GM12878 (cell line): ENCODE measurements at regions not wholly inside any gene's neighbourhood (a gene's known extent, or its start where the extent isn't known, plus 50 kb on each side); places are given as distances from the start of the nearest gene placed in this dataset.

ENCODE experiments used
- BRCA1 ChIP-seq: IDR thresholded peaks from 2 replicates; pipeline ENCODE4 v1.6.1; 2011; ENCODE audit warnings: low read depth, low read length, improper control_type of control experiment
- CTCF ChIP-seq, 3 experiments: IDR thresholded peaks in 2 of 3; conservative IDR thresholded peaks in 1 of 3; 2 replicates each; pipeline ENCODE4 v1.5.1; 2011; ENCODE audit warnings: low read depth in 3 of 3, low read length in 3 of 3, mild to moderate bottlenecking in 3 of 3, control low read depth in 2 of 3, moderate library complexity in 2 of 3, inconsistent platforms in 1 of 3, mixed read lengths in 1 of 3; ENCODE audit not compliant: control insufficient read depth in 2 of 3, insufficient read depth in 1 of 3; ENCODE audit errors: extremely low read depth in 1 of 3
- HCFC1 ChIP-seq: fragments of 150-350 bp; IDR thresholded peaks from 2 replicates; pipeline ENCODE4 v1.6.1; 2014; ENCODE audit warnings: low read length
- KDM1A ChIP-seq: fragments of 200-600 bp; sonication (generic); IDR thresholded peaks from 2 replicates; pipeline ENCODE4 v1.6.1; 2016; ENCODE audit warnings: borderline replicate concordance
- MAX ChIP-seq: IDR thresholded peaks from 2 replicates; pipeline ENCODE4 v1.6.1; 2012; ENCODE audit warnings: low read depth, low read length, improper control_type of control experiment
- RB1 ChIP-seq: fragments of 450-650 bp; formaldehyde crosslinking; IDR thresholded peaks from 2 replicates; pipeline ENCODE4 v1.6.1; 2017; ENCODE audit warnings: mild to moderate bottlenecking, borderline replicate concordance
- SP1 ChIP-seq: IDR thresholded peaks from one replicate; pipeline ENCODE4 v1.6.1; 2011; ENCODE audit warnings: low read depth, low read length
- ZNF274 ChIP-seq: IDR thresholded peaks from one replicate; pipeline ENCODE4 v1.8.0; 2011; ENCODE audit not compliant: insufficient read length, insufficient read depth
- TF ChIP-seq, protein P1 (sequence below): fragments of 450-650 bp; formaldehyde crosslinking; IDR thresholded peaks from 2 replicates; pipeline ENCODE4 v1.4.0; 2020; ENCODE audit warnings: mild to moderate bottlenecking, moderate library complexity

DNA sequence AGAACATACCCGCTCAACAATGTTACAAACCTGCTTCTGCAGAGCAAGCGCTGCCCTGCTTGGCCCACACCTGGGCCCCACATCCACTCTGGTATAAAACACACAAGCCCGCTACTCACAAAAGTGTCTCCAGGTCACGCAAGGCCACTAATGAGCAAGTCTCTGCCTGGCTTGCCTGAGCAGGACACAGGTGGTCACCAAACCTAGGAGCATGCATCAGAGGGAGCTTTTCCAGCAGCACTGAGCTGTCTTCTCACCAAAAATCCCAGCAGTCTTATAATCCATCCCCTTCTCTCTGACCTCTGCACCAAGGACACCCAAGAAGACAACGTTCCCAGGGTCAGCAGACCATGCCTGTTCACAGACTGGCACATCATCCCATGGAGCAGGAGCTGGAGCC, 100.8 kb downstream of the DLL1 start:
- TF ChIP-seq ZNF274, result no peak
- TF ChIP-seq MAX, result no peak
- TF ChIP-seq, protein P1, sequence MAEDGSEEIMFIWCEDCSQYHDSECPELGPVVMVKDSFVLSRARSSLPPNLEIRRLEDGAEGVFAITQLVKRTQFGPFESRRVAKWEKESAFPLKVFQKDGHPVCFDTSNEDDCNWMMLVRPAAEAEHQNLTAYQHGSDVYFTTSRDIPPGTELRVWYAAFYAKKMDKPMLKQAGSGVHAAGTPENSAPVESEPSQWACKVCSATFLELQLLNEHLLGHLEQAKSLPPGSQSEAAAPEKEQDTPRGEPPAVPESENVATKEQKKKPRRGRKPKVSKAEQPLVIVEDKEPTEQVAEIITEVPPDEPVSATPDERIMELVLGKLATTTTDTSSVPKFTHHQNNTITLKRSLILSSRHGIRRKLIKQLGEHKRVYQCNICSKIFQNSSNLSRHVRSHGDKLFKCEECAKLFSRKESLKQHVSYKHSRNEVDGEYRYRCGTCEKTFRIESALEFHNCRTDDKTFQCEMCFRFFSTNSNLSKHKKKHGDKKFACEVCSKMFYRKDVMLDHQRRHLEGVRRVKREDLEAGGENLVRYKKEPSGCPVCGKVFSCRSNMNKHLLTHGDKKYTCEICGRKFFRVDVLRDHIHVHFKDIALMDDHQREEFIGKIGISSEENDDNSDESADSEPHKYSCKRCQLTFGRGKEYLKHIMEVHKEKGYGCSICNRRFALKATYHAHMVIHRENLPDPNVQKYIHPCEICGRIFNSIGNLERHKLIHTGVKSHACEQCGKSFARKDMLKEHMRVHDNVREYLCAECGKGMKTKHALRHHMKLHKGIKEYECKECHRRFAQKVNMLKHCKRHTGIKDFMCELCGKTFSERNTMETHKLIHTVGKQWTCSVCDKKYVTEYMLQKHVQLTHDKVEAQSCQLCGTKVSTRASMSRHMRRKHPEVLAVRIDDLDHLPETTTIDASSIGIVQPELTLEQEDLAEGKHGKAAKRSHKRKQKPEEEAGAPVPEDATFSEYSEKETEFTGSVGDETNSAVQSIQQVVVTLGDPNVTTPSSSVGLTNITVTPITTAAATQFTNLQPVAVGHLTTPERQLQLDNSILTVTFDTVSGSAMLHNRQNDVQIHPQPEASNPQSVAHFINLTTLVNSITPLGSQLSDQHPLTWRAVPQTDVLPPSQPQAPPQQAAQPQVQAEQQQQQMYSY, result no peak
- TF ChIP-seq CTCF (IDR thresholded peaks at IDR 0.05 in 2 of 3, conservative IDR thresholded peaks at IDR 0.05 in 1 of 3; ENCODE audit: control insufficient read depth in 2 of 3, extremely low read depth in 1 of 3, insufficient read depth in 1 of 3, low read depth in 3 of 3, low read length in 3 of 3), result no peak
- TF ChIP-seq SP1, result no peak
- no peak for TF ChIP-seq HCFC1
- TF ChIP-seq KDM1A, result no peak
- no peak for TF ChIP-seq BRCA1
- no peak for TF ChIP-seq RB1
